HL-60 (cell line): ENCODE measurements at regions not wholly inside any gene's neighbourhood (a gene's known extent, or its start where the extent isn't known, plus 50 kb on each side); places are given as distances from the start of the nearest gene placed in this dataset.

ENCODE experiments used
- DNase-seq, 2 experiments: peaks; one replicate each; pipeline ENCODE4 v3.0.0-alpha.2; 2010 to 2020; ENCODE audit warnings: low read depth in 1 of 2, low spot score in 1 of 2
- H3K27ac ChIP-seq: fragments of 250-450 bp; sonication (Bioruptor Pico); replicated peaks from 2 replicates; pipeline ENCODE4 v1.5.1; 2020; ENCODE audit warnings: mild to moderate bottlenecking, moderate library complexity
- H3K27me3 ChIP-seq: fragments of 250-450 bp; sonication (Bioruptor Pico); 2 replicates; pipeline ENCODE4 v1.5.1; 2021; ENCODE audit warnings: mild to moderate bottlenecking, moderate library complexity; ENCODE audit not compliant: insufficient read depth, poor library complexity, severe bottlenecking
- H3K4me3 ChIP-seq: replicated peaks from 2 replicates; pipeline ENCODE4 v1.5.1; 2011; ENCODE audit warnings: mild to moderate bottlenecking, control low read depth, low read length; ENCODE audit not compliant: insufficient read depth
- GABPA ChIP-seq: IDR thresholded peaks from 2 replicates; pipeline ENCODE4 v1.6.1; 2012; ENCODE audit warnings: low read depth
- POLR2AphosphoS5 ChIP-seq: IDR thresholded peaks from 2 replicates; pipeline ENCODE4 v1.6.1; 2012; ENCODE audit warnings: low read depth
- SPI1 ChIP-seq: IDR thresholded peaks from 2 replicates; pipeline ENCODE4 v1.6.1; 2012; ENCODE audit warnings: low read depth, mild to moderate bottlenecking, borderline replicate concordance
- TF ChIP-seq, protein P1 (sequence below): IDR thresholded peaks from one replicate; pipeline ENCODE4 v1.5.1; 2011; ENCODE audit warnings: low read length, control low read depth, inconsistent platforms; ENCODE audit not compliant: insufficient read depth
- TF ChIP-seq, protein P2 (sequence below): IDR thresholded peaks from 2 replicates; pipeline ENCODE4 v1.6.1; 2012; ENCODE audit warnings: low read depth; ENCODE audit not compliant: insufficient replicate concordance

DNA sequence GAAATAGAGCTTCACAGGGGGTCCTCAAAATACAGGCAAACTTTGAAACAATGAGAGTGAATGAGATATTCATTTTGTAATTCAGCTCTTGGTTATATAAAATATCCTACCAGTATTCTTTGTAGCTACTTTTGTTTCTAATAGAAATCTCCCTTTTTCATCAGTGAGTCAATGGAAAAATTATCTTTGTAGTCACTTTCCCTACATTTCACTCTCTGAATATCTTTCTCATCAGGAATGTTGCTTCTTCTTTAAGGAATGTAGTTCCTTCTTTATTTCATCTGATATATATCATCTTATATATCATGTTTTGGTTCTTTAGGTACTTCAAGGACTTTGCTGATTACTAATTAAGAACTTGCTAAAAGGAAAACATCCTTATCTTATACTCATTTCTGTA lies 280.3 kb upstream of the NUDT12 start:
- Histone ChIP-seq H3K4me3 (no peak overlapping the region), H3K27ac (no peak overlapping the region), H3K27me3 (no peaks in the 10 kb centered on the region)
- TF ChIP-seq SPI1 (no peak), POLR2AphosphoS5 (no peak), GABPA (no peak)
- TF ChIP-seq, protein P1, sequence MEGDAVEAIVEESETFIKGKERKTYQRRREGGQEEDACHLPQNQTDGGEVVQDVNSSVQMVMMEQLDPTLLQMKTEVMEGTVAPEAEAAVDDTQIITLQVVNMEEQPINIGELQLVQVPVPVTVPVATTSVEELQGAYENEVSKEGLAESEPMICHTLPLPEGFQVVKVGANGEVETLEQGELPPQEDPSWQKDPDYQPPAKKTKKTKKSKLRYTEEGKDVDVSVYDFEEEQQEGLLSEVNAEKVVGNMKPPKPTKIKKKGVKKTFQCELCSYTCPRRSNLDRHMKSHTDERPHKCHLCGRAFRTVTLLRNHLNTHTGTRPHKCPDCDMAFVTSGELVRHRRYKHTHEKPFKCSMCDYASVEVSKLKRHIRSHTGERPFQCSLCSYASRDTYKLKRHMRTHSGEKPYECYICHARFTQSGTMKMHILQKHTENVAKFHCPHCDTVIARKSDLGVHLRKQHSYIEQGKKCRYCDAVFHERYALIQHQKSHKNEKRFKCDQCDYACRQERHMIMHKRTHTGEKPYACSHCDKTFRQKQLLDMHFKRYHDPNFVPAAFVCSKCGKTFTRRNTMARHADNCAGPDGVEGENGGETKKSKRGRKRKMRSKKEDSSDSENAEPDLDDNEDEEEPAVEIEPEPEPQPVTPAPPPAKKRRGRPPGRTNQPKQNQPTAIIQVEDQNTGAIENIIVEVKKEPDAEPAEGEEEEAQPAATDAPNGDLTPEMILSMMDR: no peak
- TF ChIP-seq, protein P2, sequence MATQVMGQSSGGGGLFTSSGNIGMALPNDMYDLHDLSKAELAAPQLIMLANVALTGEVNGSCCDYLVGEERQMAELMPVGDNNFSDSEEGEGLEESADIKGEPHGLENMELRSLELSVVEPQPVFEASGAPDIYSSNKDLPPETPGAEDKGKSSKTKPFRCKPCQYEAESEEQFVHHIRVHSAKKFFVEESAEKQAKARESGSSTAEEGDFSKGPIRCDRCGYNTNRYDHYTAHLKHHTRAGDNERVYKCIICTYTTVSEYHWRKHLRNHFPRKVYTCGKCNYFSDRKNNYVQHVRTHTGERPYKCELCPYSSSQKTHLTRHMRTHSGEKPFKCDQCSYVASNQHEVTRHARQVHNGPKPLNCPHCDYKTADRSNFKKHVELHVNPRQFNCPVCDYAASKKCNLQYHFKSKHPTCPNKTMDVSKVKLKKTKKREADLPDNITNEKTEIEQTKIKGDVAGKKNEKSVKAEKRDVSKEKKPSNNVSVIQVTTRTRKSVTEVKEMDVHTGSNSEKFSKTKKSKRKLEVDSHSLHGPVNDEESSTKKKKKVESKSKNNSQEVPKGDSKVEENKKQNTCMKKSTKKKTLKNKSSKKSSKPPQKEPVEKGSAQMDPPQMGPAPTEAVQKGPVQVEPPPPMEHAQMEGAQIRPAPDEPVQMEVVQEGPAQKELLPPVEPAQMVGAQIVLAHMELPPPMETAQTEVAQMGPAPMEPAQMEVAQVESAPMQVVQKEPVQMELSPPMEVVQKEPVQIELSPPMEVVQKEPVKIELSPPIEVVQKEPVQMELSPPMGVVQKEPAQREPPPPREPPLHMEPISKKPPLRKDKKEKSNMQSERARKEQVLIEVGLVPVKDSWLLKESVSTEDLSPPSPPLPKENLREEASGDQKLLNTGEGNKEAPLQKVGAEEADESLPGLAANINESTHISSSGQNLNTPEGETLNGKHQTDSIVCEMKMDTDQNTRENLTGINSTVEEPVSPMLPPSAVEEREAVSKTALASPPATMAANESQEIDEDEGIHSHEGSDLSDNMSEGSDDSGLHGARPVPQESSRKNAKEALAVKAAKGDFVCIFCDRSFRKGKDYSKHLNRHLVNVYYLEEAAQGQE: no peak
- DNase-seq: no peak

DNA sequence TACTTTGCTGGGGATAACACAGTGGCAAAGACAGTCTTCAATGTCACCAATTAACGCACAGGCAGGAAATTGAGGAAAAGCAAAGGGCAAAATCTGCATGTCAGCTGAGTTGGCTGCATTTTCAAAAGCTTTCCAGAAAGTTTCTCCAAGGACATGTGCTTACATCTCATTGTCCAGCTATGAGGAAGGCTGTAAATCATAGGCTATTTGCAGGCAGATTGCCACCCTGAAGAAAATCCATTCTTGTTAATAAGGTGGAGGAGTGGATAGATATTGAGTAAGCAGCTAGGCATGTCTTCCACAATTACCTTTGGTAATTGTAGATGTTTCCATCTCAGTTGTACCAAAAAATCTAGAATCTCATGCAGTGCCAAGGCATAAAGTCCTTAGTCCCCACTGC lies 278.0 kb upstream of the NUDT12 start:
- Histone ChIP-seq H3K4me3 (no peak overlapping the region), H3K27ac (no peak overlapping the region), H3K27me3 (no peaks in the 10 kb centered on the region)
- TF ChIP-seq SPI1 (no peak), GABPA (no peak), POLR2AphosphoS5 (no peak)
- TF ChIP-seq, protein P2: no peak
- TF ChIP-seq, protein P1: no peak
- DNase-seq: no peak

DNA sequence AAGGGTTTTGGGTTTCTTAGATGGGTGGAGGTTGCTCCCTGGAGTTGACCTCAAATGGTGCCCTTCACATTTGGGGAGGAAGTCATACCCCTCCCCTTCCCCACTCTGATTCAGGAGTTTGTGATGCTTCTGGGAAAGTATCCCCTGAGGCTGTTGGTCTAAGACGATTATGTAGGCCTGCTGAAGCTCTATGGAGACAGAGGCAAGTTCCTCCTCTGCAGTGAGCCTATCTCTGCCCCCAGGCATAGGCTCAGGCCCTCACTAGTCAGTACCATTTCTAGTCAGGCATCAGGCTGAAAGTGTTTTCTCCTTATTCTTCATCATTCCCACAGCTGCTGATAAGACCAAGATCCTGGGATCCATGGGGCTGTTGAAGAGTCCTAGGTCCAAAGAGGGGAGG lies 271.6 kb upstream of the NUDT12 start:
- DNase-seq: no peak

More for the DNA sequence above, 271.6 kb upstream of the NUDT12 start:
- H3K27me3 ChIP-seq: no peaks in the 10 kb centered on the region
- H3K27ac ChIP-seq: no peak overlapping the region
- no peak overlapping the region for H3K4me3 ChIP-seq
- TF ChIP-seq SPI1 (no peak), GABPA (no peak), POLR2AphosphoS5 (no peak)
- TF ChIP-seq, protein P1: no peak
- TF ChIP-seq, protein P2: no peak
